ENCODE measurements at regions not wholly inside any gene's neighbourhood (a gene's known extent, or its start where the extent isn't known, plus 50 kb on each side); places are given as distances from the start of the nearest gene placed in this dataset.

- TF ChIP-seq, protein P1, sequence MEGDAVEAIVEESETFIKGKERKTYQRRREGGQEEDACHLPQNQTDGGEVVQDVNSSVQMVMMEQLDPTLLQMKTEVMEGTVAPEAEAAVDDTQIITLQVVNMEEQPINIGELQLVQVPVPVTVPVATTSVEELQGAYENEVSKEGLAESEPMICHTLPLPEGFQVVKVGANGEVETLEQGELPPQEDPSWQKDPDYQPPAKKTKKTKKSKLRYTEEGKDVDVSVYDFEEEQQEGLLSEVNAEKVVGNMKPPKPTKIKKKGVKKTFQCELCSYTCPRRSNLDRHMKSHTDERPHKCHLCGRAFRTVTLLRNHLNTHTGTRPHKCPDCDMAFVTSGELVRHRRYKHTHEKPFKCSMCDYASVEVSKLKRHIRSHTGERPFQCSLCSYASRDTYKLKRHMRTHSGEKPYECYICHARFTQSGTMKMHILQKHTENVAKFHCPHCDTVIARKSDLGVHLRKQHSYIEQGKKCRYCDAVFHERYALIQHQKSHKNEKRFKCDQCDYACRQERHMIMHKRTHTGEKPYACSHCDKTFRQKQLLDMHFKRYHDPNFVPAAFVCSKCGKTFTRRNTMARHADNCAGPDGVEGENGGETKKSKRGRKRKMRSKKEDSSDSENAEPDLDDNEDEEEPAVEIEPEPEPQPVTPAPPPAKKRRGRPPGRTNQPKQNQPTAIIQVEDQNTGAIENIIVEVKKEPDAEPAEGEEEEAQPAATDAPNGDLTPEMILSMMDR (tag by site-specific recombination; IDR thresholded peaks at IDR 0.05): no peak
- TF ChIP-seq ATF2 (tag by site-specific recombination; IDR thresholded peaks at IDR 0.05; ENCODE audit: low read depth) (no peak), ZNF354C (tag by site-specific recombination; IDR thresholded peaks at IDR 0.05; ENCODE audit: borderline replicate concordance, low read depth) (no peak), KLF10 (tag by site-specific recombination; IDR thresholded peaks at IDR 0.05) (no peak)
Measured at GRCh38 chr7:112882511-112882910, 92.3 kb upstream of the TMEM168 start.
